Breast epithelium (tissue), 3 donors: ENCODE measurements at regions not wholly inside any gene's neighbourhood (a gene's known extent, or its start where the extent isn't known, plus 50 kb on each side); places are given as distances from the start of the nearest gene placed in this dataset.

Experiments used
- POLR2A ChIP-seq: fragments of 450-650 bp; IDR thresholded peaks from one replicate; pipeline ENCODE4 v1.6.1; 2016; ENCODE audit warnings: antibody characterized with exemption, mild to moderate bottlenecking, moderate library complexity
- TF ChIP-seq, protein P1 (sequence below), 3 donors: fragments of 450-650 bp; IDR thresholded peaks; one replicate each; pipeline ENCODE4 v1.5.1; 2016 to 2017; ENCODE audit warnings: antibody characterized with exemption in 3 of 3, mild to moderate bottlenecking in 3 of 3, moderate library complexity in 3 of 3

- TF ChIP-seq, protein P1, sequence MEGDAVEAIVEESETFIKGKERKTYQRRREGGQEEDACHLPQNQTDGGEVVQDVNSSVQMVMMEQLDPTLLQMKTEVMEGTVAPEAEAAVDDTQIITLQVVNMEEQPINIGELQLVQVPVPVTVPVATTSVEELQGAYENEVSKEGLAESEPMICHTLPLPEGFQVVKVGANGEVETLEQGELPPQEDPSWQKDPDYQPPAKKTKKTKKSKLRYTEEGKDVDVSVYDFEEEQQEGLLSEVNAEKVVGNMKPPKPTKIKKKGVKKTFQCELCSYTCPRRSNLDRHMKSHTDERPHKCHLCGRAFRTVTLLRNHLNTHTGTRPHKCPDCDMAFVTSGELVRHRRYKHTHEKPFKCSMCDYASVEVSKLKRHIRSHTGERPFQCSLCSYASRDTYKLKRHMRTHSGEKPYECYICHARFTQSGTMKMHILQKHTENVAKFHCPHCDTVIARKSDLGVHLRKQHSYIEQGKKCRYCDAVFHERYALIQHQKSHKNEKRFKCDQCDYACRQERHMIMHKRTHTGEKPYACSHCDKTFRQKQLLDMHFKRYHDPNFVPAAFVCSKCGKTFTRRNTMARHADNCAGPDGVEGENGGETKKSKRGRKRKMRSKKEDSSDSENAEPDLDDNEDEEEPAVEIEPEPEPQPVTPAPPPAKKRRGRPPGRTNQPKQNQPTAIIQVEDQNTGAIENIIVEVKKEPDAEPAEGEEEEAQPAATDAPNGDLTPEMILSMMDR (IDR thresholded peaks at IDR 0.05), result no peak
- TF ChIP-seq POLR2A, result no peak
Observed at GRCh38 chr10:47233631-47234030, 66.4 kb upstream of the GDF10 start.
